ENCODE measurements at regions not wholly inside any gene's neighbourhood (a gene's known extent, or its start where the extent isn't known, plus 50 kb on each side); places are given as distances from the start of the nearest gene placed in this dataset.
"Not testable (repeated sequence)": the region's sequence is repeated elsewhere in the genome, so short reads cannot be mapped to it uniquely, and the experiment has no call there.

- TF ChIP-seq CTCF (IDR thresholded peaks at IDR 0.05; ENCODE audit: extremely low read depth, low read depth, low read length), result no peak
- no peaks in the 10 kb centered on the region for H3K79me2 ChIP-seq (ENCODE audit: insufficient read depth, low read length)
- H3K4me1 ChIP-seq (ENCODE audit: insufficient read depth, low read length), result no peaks in the 10 kb centered on the region
- H3K27me3 ChIP-seq (ENCODE audit: insufficient read depth, low read length), result no peaks in the 10 kb centered on the region
- H3K36me3 ChIP-seq (ENCODE audit: insufficient read depth, low read length), result no peaks in the 10 kb centered on the region
- no peak overlapping the region for H3K4me3 ChIP-seq (ENCODE audit: insufficient read depth, low read length)
- H3K9me3 ChIP-seq (ENCODE audit: low read depth, low read length), result no peaks in the 10 kb centered on the region
- H3K27ac ChIP-seq (ENCODE audit: low read depth, low read length), result no peak overlapping the region
- no peak for DNase-seq (ENCODE audit: insufficient read length, low spot score, missing footprints)
- H3K4me2 ChIP-seq (ENCODE audit: insufficient read depth, low read length), result no peak overlapping the region
- H2AFZ ChIP-seq (ENCODE audit: low read length), result no peak overlapping the region
- H4K20me1 ChIP-seq (ENCODE audit: insufficient read depth, low read length), result no peaks in the 10 kb centered on the region
These were observed 203.7 kb downstream of the S1PR1 start for GRCh38 chr1:101440485-101440884.

GRCh38 chr1:101444381-101444780 lies 207.6 kb downstream of the S1PR1 start:
- Histone ChIP-seq H3K4me3 (ENCODE audit: insufficient read depth, low read length) (no peak overlapping the region), H3K9me3 (ENCODE audit: low read depth, low read length) (no peaks in the 10 kb centered on the region), H3K27me3 (ENCODE audit: insufficient read depth, low read length) (no peaks in the 10 kb centered on the region), H2AFZ (ENCODE audit: low read length) (no peak overlapping the region), H3K36me3 (ENCODE audit: insufficient read depth, low read length) (no peaks in the 10 kb centered on the region), H3K79me2 (ENCODE audit: insufficient read depth, low read length) (no peaks in the 10 kb centered on the region), H3K4me2 (ENCODE audit: insufficient read depth, low read length) (no peak overlapping the region), H3K27ac (ENCODE audit: low read depth, low read length) (no peak overlapping the region), H4K20me1 (ENCODE audit: insufficient read depth, low read length) (no peaks in the 10 kb centered on the region), H3K4me1 (ENCODE audit: insufficient read depth, low read length) (no peaks in the 10 kb centered on the region)
- no peak for DNase-seq (ENCODE audit: insufficient read length, low spot score, missing footprints)
- TF ChIP-seq CTCF (IDR thresholded peaks at IDR 0.05; ENCODE audit: extremely low read depth, low read depth, low read length), result no peak

DNA sequence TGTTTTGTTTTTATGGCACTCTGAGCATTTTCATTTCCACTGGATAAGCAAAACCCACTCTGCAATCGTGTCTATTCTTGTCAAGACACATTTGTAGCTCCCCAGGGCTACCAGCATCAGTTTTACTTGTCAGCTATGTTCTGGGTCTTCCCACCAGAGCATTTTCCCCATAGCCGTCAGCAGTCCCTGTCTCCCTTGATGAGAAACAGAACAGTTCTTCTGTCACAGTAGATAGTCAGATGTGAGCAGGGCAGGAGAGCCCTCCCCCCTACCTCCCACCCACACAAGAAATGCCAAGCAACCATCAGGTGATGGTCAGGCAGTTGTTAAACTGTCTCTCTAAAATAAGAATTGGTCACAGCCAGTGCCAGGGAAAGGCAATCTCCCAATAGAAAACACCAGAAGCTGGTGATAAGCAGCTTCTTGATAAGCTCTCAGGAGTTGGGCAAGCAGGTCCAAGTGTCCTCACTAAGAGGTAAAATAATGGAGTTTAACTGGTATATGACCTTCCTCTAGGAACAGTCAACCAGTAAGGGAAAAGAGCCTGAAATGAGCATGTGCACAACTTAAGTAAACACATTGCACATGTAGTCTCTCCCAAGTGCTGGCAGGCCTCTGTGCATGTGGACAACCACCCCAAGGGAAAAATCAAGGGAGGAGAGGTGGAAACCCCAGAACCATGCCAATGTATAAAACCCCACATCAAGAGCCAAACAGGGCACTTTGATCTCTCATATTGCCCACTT lies 208.2 kb downstream of the S1PR1 start:
- no peaks in the 10 kb centered on the region for H3K27me3 ChIP-seq (ENCODE audit: insufficient read depth, low read length)
- no peak overlapping the region for H2AFZ ChIP-seq (ENCODE audit: low read length)
- no peak overlapping the region for H3K27ac ChIP-seq (ENCODE audit: low read depth, low read length)
- no peak overlapping the region for H3K4me3 ChIP-seq (ENCODE audit: insufficient read depth, low read length)
- no peaks in the 10 kb centered on the region for H3K9me3 ChIP-seq (ENCODE audit: low read depth, low read length)
- H4K20me1 ChIP-seq (ENCODE audit: insufficient read depth, low read length), result no peaks in the 10 kb centered on the region
- DNase-seq (ENCODE audit: insufficient read length, low spot score, missing footprints), result no peak
- TF ChIP-seq CTCF (IDR thresholded peaks at IDR 0.05; ENCODE audit: extremely low read depth, low read depth, low read length), result no peak
- H3K4me2 ChIP-seq (ENCODE audit: insufficient read depth, low read length), result no peak overlapping the region
- no peaks in the 10 kb centered on the region for H3K79me2 ChIP-seq (ENCODE audit: insufficient read depth, low read length)
- no peaks in the 10 kb centered on the region for H3K36me3 ChIP-seq (ENCODE audit: insufficient read depth, low read length)
- H3K4me1 ChIP-seq (ENCODE audit: insufficient read depth, low read length), result no peaks in the 10 kb centered on the region

GRCh38 chr1:101448018-101448417 lies 211.2 kb downstream of the S1PR1 start:
- no peaks in the 10 kb centered on the region for H4K20me1 ChIP-seq (ENCODE audit: insufficient read depth, low read length)
- no peak for DNase-seq (ENCODE audit: insufficient read length, low spot score, missing footprints)
- no peak overlapping the region for H2AFZ ChIP-seq (ENCODE audit: low read length)
- H3K9me3 ChIP-seq (ENCODE audit: low read depth, low read length), result no peaks in the 10 kb centered on the region
- H3K4me3 ChIP-seq (ENCODE audit: insufficient read depth, low read length), result no peak overlapping the region
- no peaks in the 10 kb centered on the region for H3K36me3 ChIP-seq (ENCODE audit: insufficient read depth, low read length)
- no peak overlapping the region for H3K27ac ChIP-seq (ENCODE audit: low read depth, low read length)
- no peak for TF ChIP-seq CTCF (IDR thresholded peaks at IDR 0.05; ENCODE audit: extremely low read depth, low read depth, low read length)
- no peaks in the 10 kb centered on the region for H3K79me2 ChIP-seq (ENCODE audit: insufficient read depth, low read length)
- H3K4me2 ChIP-seq (ENCODE audit: insufficient read depth, low read length), result no peak overlapping the region
- H3K4me1 ChIP-seq (ENCODE audit: insufficient read depth, low read length), result no peaks in the 10 kb centered on the region
- H3K27me3 ChIP-seq (ENCODE audit: insufficient read depth, low read length), result no peaks in the 10 kb centered on the region

GRCh38 chr1:101450691-101451090 lies 213.9 kb downstream of the S1PR1 start:
- not testable (repeated sequence) for H3K4me1 ChIP-seq (ENCODE audit: insufficient read depth, low read length); DNase-seq (ENCODE audit: insufficient read length, low spot score, missing footprints); H3K79me2 ChIP-seq (ENCODE audit: insufficient read depth, low read length); H3K36me3 ChIP-seq (ENCODE audit: insufficient read depth, low read length); H3K4me3 ChIP-seq (ENCODE audit: insufficient read depth, low read length); H3K27ac ChIP-seq (ENCODE audit: low read depth, low read length); H3K9me3 ChIP-seq (ENCODE audit: low read depth, low read length); H3K27me3 ChIP-seq (ENCODE audit: insufficient read depth, low read length); H3K4me2 ChIP-seq (ENCODE audit: insufficient read depth, low read length); H2AFZ ChIP-seq (ENCODE audit: low read length); H4K20me1 ChIP-seq (ENCODE audit: insufficient read depth, low read length)
